ENCODE measurements at regions not wholly inside any gene's neighbourhood (a gene's known extent, or its start where the extent isn't known, plus 50 kb on each side); places are given as distances from the start of the nearest gene placed in this dataset.

- no peak overlapping the region for H3K4me2 ChIP-seq (ENCODE audit: low read length)
- no peaks in the 10 kb centered on the region for H3K79me2 ChIP-seq (ENCODE audit: control insufficient read depth, low read length)
- no peaks in the 10 kb centered on the region for H3K4me1 ChIP-seq (ENCODE audit: control insufficient read depth, low read length)
- H3F3A ChIP-seq (ENCODE audit: control insufficient read depth, insufficient read depth): no peaks in the 10 kb centered on the region
- no peak overlapping the region for H3K27ac ChIP-seq (ENCODE audit: low read depth, low read length)
- TF ChIP-seq CTCF (IDR thresholded peaks at IDR 0.05; ENCODE audit: low read depth, low read length, poor library complexity, severe bottlenecking) (no peak), EZH2phosphoT487 (IDR thresholded peaks at IDR 0.05; ENCODE audit: borderline replicate concordance, low read length) (no peak)
- H3K27me3 ChIP-seq (ENCODE audit: control insufficient read depth, low read length): no peaks in the 10 kb centered on the region
- no peaks in the 10 kb centered on the region for H3K9me2 ChIP-seq (replicated peaks; ENCODE audit: control insufficient read depth, low read length)
- H3K9me3 ChIP-seq (ENCODE audit: control insufficient read depth, insufficient read depth, low read length): peaks cover 5% of the 10 kb centered on the region; the same call in 1 of the 2 replicates
- H4K20me1 ChIP-seq (ENCODE audit: control insufficient read depth, insufficient read depth, low read depth, low read length): no peaks in the 10 kb centered on the region
- H3K4me3 ChIP-seq (ENCODE audit: low read length): no peak overlapping the region
- H3K36me3 ChIP-seq (ENCODE audit: control insufficient read depth, low read length): no peaks in the 10 kb centered on the region
Observed at GRCh38 chr7:156096771-156097538, 284.7 kb upstream of the SHH start.

DNA sequence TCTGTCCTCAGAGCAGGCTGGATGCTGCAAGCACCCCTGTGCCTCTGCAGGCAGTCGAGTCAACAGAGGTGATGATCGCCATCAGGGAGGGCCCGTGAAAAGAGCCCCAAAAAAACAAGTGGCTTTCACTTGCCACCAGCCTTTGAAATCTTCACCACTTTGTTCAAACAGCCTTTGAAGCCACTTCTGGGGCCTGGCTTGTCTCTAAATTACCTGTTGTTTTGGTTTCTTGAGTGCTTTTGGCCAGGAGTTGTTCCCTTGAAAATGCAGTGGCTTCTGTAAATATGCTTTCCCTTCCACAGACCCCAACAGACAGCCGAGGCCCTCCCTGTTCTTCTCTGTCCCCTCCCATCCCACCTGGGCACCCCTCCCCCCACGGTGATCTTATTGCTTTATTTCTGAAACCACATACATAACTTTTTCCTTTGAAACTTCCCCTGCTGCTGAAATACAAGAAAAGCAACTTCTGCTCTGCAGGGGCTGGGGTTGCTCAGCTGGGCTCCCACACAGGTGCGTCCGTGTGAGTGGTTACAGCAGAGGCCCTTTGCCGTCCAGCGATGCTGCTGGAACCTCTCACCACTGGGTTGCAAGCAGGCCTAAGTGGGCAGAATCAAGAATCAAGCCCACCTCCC is 283.8 kb upstream of the SHH start:
- TF ChIP-seq CTCF (IDR thresholded peaks at IDR 0.05; ENCODE audit: low read depth, low read length, poor library complexity, severe bottlenecking): no peak
- no peak for TF ChIP-seq EZH2phosphoT487 (IDR thresholded peaks at IDR 0.05; ENCODE audit: borderline replicate concordance, low read length)
- no peaks in the 10 kb centered on the region for H3K79me2 ChIP-seq (ENCODE audit: control insufficient read depth, low read length)
- H4K20me1 ChIP-seq (ENCODE audit: control insufficient read depth, insufficient read depth, low read depth, low read length): no peaks in the 10 kb centered on the region
- no peak overlapping the region for H3K4me3 ChIP-seq (ENCODE audit: low read length)
- no peaks in the 10 kb centered on the region for H3K27me3 ChIP-seq (ENCODE audit: control insufficient read depth, low read length)
- no peaks in the 10 kb centered on the region for H3K36me3 ChIP-seq (ENCODE audit: control insufficient read depth, low read length)
- no peak overlapping the region for H3K27ac ChIP-seq (ENCODE audit: low read depth, low read length)
- no peaks in the 10 kb centered on the region for H3K9me2 ChIP-seq (replicated peaks; ENCODE audit: control insufficient read depth, low read length)
- no peaks in the 10 kb centered on the region for H3F3A ChIP-seq (ENCODE audit: control insufficient read depth, insufficient read depth)
- H3K4me1 ChIP-seq (ENCODE audit: control insufficient read depth, low read length): no peaks in the 10 kb centered on the region
- no peaks in the 10 kb centered on the region for H3K9me3 ChIP-seq (ENCODE audit: control insufficient read depth, insufficient read depth, low read length)
- no peak overlapping the region for H3K4me2 ChIP-seq (ENCODE audit: low read length)

DNA sequence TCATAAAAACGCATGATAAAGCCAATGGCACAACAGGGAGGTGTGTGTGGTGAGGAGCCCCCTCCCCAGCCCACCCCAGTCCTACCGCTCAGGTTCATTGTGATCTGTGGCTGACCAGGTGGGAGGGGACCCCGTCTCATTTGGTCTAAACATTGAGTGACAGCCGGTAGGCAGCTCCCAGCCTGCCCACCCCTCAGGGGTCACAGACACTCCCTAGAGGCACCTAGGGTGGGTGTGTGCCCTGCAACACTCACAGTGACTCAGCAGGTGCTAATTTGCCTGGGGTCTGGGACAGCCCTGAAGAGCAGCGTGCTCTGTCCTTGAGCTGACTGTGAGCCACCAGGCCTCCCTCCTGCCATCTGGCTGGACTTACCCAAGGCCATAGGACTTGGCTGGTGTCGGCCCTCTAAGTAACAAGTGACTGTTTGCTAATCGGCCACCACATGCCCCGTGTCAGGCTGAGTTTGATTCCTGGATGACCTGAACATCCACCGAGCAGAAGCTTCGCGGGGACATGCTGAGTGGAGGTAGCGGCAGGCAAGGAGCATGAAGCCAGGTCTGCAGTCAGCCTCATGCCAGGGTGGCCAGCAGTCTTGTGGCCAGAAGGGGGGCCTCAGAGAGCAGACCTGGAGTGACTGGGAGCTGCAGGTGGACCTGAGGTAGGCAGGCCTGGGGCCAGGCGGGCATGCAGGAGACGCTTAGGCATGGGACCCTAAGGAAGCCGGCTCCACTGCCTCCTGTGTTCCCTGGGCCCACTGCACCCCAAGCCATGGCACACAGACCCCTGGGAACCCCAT is 282.3 kb upstream of the SHH start:
- Histone ChIP-seq H4K20me1 (ENCODE audit: control insufficient read depth, insufficient read depth, low read depth, low read length) (no peaks in the 10 kb centered on the region), H3K4me2 (ENCODE audit: low read length) (no peak overlapping the region), H3K9me3 (ENCODE audit: control insufficient read depth, insufficient read depth, low read length) (no peaks in the 10 kb centered on the region), H3K36me3 (ENCODE audit: control insufficient read depth, low read length) (no peaks in the 10 kb centered on the region), H3K9me2 (replicated peaks; ENCODE audit: control insufficient read depth, low read length) (no peaks in the 10 kb centered on the region), H3K4me1 (ENCODE audit: control insufficient read depth, low read length) (no peaks in the 10 kb centered on the region), H3K27ac (ENCODE audit: low read depth, low read length) (no peak overlapping the region), H3K4me3 (ENCODE audit: low read length) (no peak overlapping the region), H3F3A (ENCODE audit: control insufficient read depth, insufficient read depth) (no peaks in the 10 kb centered on the region), H3K79me2 (ENCODE audit: control insufficient read depth, low read length) (no peaks in the 10 kb centered on the region), H3K27me3 (ENCODE audit: control insufficient read depth, low read length) (no peaks in the 10 kb centered on the region)
- TF ChIP-seq CTCF (IDR thresholded peaks at IDR 0.05; ENCODE audit: low read depth, low read length, poor library complexity, severe bottlenecking) (no peak), EZH2phosphoT487 (IDR thresholded peaks at IDR 0.05; ENCODE audit: borderline replicate concordance, low read length) (no peak)

Measured in DOHH2 (cell line).